ENCODE measurements at regions not wholly inside any gene's neighbourhood (a gene's known extent, or its start where the extent isn't known, plus 50 kb on each side); places are given as distances from the start of the nearest gene placed in this dataset.

DNA sequence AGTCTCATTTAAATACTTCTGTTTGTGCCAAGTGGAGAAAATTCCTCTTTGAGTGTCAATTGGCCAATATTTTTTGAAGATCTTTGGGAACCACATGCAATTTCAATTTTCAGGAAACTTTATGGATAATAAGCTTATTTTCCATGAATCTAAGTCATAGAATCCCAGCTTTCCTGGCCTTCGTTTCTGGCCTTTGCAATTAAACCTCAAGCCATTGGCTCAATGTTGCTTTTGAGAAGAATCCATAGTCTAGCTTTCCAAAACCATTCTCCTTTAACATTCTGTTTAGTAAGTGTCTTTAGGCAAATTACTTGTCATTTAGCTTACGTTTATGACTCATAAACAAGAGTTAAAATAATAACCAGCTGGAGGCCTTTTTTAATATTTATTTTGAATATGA lies 145.0 kb upstream of the FTMT start:
- no peak overlapping the region for H3K27ac ChIP-seq (ENCODE audit: low read depth, low read length)
- no peaks in the 10 kb centered on the region for H3K4me1 ChIP-seq (ENCODE audit: insufficient read depth, low read length)
- H3K27me3 ChIP-seq (ENCODE audit: control insufficient read depth in 1 of 2, insufficient read depth in 2 of 2, low read length in 2 of 2), result no peaks in the 10 kb centered on the region
- H3K36me3 ChIP-seq (ENCODE audit: insufficient read depth, low read length), result no peaks in the 10 kb centered on the region
- H3K4me3 ChIP-seq (ENCODE audit: low read depth in 1 of 2, low read length in 2 of 2), result no peak overlapping the region
- H3K9ac ChIP-seq (ENCODE audit: low read length), result no peak overlapping the region
- H3K9me3 ChIP-seq (ENCODE audit: low read length), result no peaks in the 10 kb centered on the region

DNA sequence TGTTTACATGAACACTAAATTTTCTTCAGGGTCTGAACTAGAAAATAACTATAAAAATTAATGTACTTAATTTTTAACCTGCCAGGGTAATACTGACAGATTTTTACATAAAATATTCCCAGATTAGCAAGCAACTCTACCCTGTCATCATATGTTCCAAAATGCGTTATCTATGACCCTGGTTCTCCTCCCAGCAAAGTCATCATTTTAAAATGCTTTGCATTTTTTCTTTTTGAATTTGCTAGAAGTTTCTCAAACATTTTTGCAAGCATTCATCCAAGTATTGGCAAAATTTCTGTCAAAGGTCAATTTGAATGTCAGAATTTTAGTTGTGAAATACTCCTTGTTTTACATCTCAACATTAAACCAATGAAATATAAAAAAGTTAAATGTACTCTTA lies 144.5 kb upstream of the FTMT start:
- H3K27ac ChIP-seq (ENCODE audit: low read depth, low read length), result no peak overlapping the region
- H3K9me3 ChIP-seq (ENCODE audit: low read length), result no peaks in the 10 kb centered on the region
- H3K36me3 ChIP-seq (ENCODE audit: insufficient read depth, low read length), result no peaks in the 10 kb centered on the region
- H3K9ac ChIP-seq (ENCODE audit: low read length), result no peak overlapping the region
- H3K27me3 ChIP-seq (ENCODE audit: control insufficient read depth in 1 of 2, insufficient read depth in 2 of 2, low read length in 2 of 2), result no peaks in the 10 kb centered on the region
- H3K4me1 ChIP-seq (ENCODE audit: insufficient read depth, low read length), result no peaks in the 10 kb centered on the region
- no peak overlapping the region for H3K4me3 ChIP-seq (ENCODE audit: low read depth in 1 of 2, low read length in 2 of 2)

DNA sequence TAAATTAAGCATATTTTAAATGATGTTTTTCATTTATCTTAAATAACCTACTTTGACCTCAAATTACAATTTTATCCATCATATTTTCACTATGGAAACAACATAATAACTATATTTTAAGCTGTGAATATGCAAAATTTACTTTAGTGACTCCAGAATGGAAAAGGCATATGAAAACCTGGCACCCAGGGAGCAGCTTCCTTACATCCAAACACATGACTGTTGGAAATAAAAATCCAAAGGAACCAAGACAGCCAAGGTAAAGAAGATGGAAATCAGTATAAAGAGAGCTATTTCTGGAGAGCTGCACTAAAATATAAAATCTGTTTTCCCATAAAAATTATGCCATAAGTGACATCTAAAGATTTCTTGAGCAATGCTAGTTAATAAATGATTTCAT lies 140.3 kb upstream of the FTMT start:
- Histone ChIP-seq H3K4me3 (ENCODE audit: low read depth in 1 of 2, low read length in 2 of 2) (no peak overlapping the region), H3K27ac (ENCODE audit: low read depth, low read length) (no peak overlapping the region), H3K4me1 (ENCODE audit: insufficient read depth, low read length) (no peaks in the 10 kb centered on the region), H3K27me3 (ENCODE audit: control insufficient read depth in 1 of 2, insufficient read depth in 2 of 2, low read length in 2 of 2) (no peaks in the 10 kb centered on the region), H3K36me3 (ENCODE audit: insufficient read depth, low read length) (no peaks in the 10 kb centered on the region), H3K9me3 (ENCODE audit: low read length) (no peaks in the 10 kb centered on the region), H3K9ac (ENCODE audit: low read length) (no peak overlapping the region)

DNA sequence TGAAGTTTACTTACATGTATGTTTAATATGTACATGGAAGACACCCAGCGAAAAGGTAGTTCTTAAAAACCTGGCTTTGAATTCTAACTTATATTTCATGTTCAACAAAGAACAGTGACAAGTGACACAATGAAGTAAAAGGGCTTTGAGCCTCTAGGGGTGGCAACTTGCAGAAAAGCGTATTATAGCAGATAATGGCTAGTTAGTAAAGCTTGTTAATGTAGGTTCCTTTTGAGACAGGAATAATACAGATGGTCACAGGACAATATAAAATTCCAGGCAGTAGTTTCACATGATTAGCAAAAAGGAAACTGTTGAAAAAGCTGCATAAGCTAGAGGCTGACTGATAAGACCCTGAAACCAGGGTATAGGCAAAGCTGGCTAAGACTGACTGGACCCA lies 132.4 kb upstream of the FTMT start:
- Histone ChIP-seq H3K4me3 (ENCODE audit: low read depth in 1 of 2, low read length in 2 of 2) (no peak overlapping the region), H3K27ac (ENCODE audit: low read depth, low read length) (no peak overlapping the region), H3K27me3 (ENCODE audit: control insufficient read depth in 1 of 2, insufficient read depth in 2 of 2, low read length in 2 of 2) (no peaks in the 10 kb centered on the region), H3K9ac (ENCODE audit: low read length) (no peak overlapping the region), H3K9me3 (ENCODE audit: low read length) (no peaks in the 10 kb centered on the region), H3K4me1 (ENCODE audit: insufficient read depth, low read length) (no peaks in the 10 kb centered on the region), H3K36me3 (ENCODE audit: insufficient read depth, low read length) (no peaks in the 10 kb centered on the region)

DNA sequence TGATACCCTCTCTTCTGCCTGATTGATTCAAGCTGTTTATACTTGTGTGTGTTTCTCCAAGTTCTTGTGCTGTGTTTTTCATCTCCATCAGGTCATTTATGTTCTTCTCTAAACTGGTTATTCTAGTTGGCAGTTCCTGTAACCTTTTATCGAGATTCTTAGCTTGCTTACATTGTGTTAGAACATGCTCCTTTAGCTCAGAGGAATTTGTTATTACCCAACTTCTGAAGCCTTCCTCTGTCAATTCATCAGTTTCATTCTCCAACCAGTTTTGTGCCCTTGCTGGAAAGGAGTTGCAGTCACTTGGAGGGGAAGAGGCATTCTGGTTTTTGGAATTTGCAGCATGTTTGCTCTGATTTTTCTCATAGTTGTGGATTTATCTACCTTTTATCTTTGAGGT lies 126.2 kb upstream of the FTMT start:
- H3K27me3 ChIP-seq (ENCODE audit: control insufficient read depth in 1 of 2, insufficient read depth in 2 of 2, low read length in 2 of 2), result no peaks in the 10 kb centered on the region
- no peak overlapping the region for H3K27ac ChIP-seq (ENCODE audit: low read depth, low read length)
- H3K9ac ChIP-seq (ENCODE audit: low read length), result no peak overlapping the region
- H3K9me3 ChIP-seq (ENCODE audit: low read length), result no peaks in the 10 kb centered on the region
- no peaks in the 10 kb centered on the region for H3K4me1 ChIP-seq (ENCODE audit: insufficient read depth, low read length)
- no peak overlapping the region for H3K4me3 ChIP-seq (ENCODE audit: low read depth in 1 of 2, low read length in 2 of 2)
- no peaks in the 10 kb centered on the region for H3K36me3 ChIP-seq (ENCODE audit: insufficient read depth, low read length)

DNA sequence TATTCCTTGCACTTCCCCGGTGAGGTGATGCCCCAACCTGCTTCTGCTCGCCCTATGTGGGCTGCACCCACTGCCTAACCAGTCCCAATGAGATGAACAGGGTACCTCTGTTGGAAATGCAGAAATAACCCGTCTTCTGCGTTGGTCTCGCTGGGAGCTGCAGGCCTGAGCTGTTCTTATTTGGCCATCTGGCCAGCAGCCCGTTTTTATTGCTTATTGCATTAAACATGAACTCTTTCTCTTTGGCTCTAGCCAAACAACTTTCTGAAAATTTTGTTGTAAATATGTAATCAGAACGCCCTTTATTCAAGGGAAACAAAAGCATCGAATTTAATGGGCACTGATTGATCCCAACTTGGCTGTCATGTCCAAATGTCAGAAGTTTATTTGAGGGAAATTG lies 124.7 kb upstream of the FTMT start:
- H3K9me3 ChIP-seq (ENCODE audit: low read length), result no peaks in the 10 kb centered on the region

DNA sequence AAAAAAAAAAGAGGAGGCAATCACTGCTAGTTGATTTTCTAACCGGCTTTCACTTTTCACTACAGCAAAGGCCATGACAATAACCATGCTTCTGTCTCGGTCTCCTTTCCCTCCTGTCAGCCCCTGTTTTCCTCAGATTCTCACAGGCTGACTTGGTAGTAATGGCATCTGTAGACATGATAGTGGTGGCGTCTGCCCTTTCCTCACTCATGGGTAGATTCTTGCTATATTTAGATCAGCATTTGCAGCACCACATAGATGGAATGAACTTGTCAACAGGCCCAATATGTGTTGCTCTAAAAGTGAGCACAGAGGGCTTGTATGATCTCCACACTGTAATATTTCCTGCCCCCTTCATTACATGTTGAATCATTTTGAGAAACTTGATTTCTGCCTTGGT lies 120.3 kb upstream of the FTMT start:
- Histone ChIP-seq H3K9ac (ENCODE audit: low read length) (no peak overlapping the region), H3K27ac (ENCODE audit: low read depth, low read length) (no peak overlapping the region), H3K36me3 (ENCODE audit: insufficient read depth, low read length) (no peaks in the 10 kb centered on the region), H3K4me3 (ENCODE audit: low read depth in 1 of 2, low read length in 2 of 2) (no peak overlapping the region), H3K4me1 (ENCODE audit: insufficient read depth, low read length) (no peaks in the 10 kb centered on the region), H3K9me3 (ENCODE audit: low read length) (no peaks in the 10 kb centered on the region), H3K27me3 (ENCODE audit: control insufficient read depth in 1 of 2, insufficient read depth in 2 of 2, low read length in 2 of 2) (no peaks in the 10 kb centered on the region)

More for the DNA sequence above, 124.7 kb upstream of the FTMT start:
- no peaks in the 10 kb centered on the region for H3K27me3 ChIP-seq (ENCODE audit: control insufficient read depth in 1 of 2, insufficient read depth in 2 of 2, low read length in 2 of 2)
- no peaks in the 10 kb centered on the region for H3K4me1 ChIP-seq (ENCODE audit: insufficient read depth, low read length)
- H3K4me3 ChIP-seq (ENCODE audit: low read depth in 1 of 2, low read length in 2 of 2), result no peak overlapping the region
- no peak overlapping the region for H3K27ac ChIP-seq (ENCODE audit: low read depth, low read length)
- no peak overlapping the region for H3K9ac ChIP-seq (ENCODE audit: low read length)
- no peaks in the 10 kb centered on the region for H3K36me3 ChIP-seq (ENCODE audit: insufficient read depth, low read length)

DNA sequence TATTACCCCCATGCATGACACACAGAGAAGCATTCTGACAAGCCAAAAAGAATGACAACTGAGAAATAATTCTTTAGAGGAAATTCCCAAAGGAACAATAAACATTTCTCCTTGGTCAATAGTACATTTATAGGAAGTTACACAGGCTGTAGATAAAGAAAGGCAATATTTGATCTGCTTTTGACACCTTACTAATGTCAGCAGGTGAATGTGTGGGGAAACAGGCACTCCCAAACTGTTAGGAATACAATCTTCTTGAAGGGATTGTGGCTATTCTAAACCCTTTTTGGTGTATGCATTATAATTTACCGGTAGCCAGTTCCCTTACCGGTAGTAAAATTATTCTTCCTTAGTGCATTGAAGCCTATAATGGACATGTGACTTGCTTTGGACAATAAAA lies 116.1 kb upstream of the FTMT start:
- Histone ChIP-seq H3K27me3 (ENCODE audit: control insufficient read depth in 1 of 2, insufficient read depth in 2 of 2, low read length in 2 of 2) (no peaks in the 10 kb centered on the region), H3K4me1 (ENCODE audit: insufficient read depth, low read length) (no peaks in the 10 kb centered on the region), H3K27ac (ENCODE audit: low read depth, low read length) (no peak overlapping the region), H3K9ac (ENCODE audit: low read length) (no peak overlapping the region), H3K9me3 (ENCODE audit: low read length) (no peaks in the 10 kb centered on the region), H3K36me3 (ENCODE audit: insufficient read depth, low read length) (no peaks in the 10 kb centered on the region), H3K4me3 (ENCODE audit: low read depth in 1 of 2, low read length in 2 of 2) (no peak overlapping the region)

DNA sequence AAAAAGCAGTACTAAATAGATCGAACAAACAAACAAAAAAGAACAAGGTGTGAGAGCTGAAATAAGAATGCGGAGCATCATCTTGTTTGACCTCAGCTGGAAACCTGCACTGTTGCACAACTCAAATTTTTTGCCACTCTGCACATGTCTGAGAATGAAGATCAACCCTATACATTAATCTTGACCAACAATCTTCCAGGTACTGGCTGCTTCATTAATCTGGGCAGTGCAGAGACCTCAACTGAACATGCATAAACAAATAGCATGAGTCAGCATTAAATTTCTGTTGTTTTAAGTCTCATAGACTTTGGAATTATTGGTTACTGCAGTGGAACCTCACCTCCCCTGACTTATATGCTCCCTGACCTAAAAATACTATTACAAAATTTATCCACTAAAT lies 114.6 kb upstream of the FTMT start:
- Histone ChIP-seq H3K36me3 (ENCODE audit: insufficient read depth, low read length) (no peaks in the 10 kb centered on the region), H3K4me1 (ENCODE audit: insufficient read depth, low read length) (no peaks in the 10 kb centered on the region), H3K27ac (ENCODE audit: low read depth, low read length) (no peak overlapping the region), H3K27me3 (ENCODE audit: control insufficient read depth in 1 of 2, insufficient read depth in 2 of 2, low read length in 2 of 2) (no peaks in the 10 kb centered on the region), H3K9ac (ENCODE audit: low read length) (no peak overlapping the region), H3K9me3 (ENCODE audit: low read length) (no peaks in the 10 kb centered on the region), H3K4me3 (ENCODE audit: low read depth in 1 of 2, low read length in 2 of 2) (no peak overlapping the region)

DNA sequence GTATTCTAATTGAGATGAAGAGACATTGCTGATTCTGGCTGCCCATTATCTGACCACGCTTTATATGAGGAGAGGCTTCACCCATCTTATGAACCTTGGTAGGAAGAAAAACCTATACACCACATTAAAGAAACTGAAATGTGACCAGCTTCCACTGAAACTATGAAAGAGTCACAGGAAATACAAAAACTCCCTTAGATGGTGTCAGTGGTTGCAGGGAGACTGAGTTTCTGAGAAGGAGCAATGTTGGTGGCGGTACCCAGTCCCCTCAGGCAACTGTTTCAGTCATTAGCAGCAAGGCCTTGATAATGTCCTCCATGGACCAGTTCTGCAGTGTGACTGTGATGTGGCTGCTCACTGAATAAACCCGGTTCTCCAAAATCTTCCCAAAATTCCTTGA lies 110.5 kb upstream of the FTMT start:
- Histone ChIP-seq H3K27me3 (ENCODE audit: control insufficient read depth in 1 of 2, insufficient read depth in 2 of 2, low read length in 2 of 2) (no peaks in the 10 kb centered on the region), H3K9ac (ENCODE audit: low read length) (no peak overlapping the region), H3K27ac (ENCODE audit: low read depth, low read length) (no peak overlapping the region), H3K36me3 (ENCODE audit: insufficient read depth, low read length) (no peaks in the 10 kb centered on the region), H3K4me1 (ENCODE audit: insufficient read depth, low read length) (no peaks in the 10 kb centered on the region), H3K4me3 (ENCODE audit: low read depth in 1 of 2, low read length in 2 of 2) (no peak overlapping the region), H3K9me3 (ENCODE audit: low read length) (no peaks in the 10 kb centered on the region)

DNA sequence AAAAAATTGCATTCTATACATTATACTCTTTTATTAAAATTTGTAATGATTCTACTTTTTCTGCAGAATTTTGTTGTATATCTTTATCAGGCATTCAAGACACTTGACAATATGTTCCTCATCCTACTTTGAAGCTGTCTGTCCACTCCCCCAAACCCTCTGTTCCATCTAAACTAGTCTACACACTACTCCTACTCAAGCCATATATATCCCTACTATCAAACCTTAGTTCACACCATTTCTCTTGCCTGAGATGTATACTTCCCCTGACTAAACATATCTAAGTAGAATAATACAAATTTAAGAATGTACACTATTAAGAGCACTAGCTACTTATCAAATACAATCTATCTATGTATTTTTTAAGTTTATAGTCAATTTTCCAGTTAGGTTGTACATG lies 107.1 kb upstream of the FTMT start:
- Histone ChIP-seq H3K27me3 (ENCODE audit: control insufficient read depth in 1 of 2, insufficient read depth in 2 of 2, low read length in 2 of 2) (no peaks in the 10 kb centered on the region), H3K36me3 (ENCODE audit: insufficient read depth, low read length) (no peaks in the 10 kb centered on the region), H3K27ac (ENCODE audit: low read depth, low read length) (no peak overlapping the region), H3K4me3 (ENCODE audit: low read depth in 1 of 2, low read length in 2 of 2) (no peak overlapping the region), H3K9me3 (ENCODE audit: low read length) (no peaks in the 10 kb centered on the region), H3K4me1 (ENCODE audit: insufficient read depth, low read length) (no peaks in the 10 kb centered on the region), H3K9ac (ENCODE audit: low read length) (no peak overlapping the region)

DNA sequence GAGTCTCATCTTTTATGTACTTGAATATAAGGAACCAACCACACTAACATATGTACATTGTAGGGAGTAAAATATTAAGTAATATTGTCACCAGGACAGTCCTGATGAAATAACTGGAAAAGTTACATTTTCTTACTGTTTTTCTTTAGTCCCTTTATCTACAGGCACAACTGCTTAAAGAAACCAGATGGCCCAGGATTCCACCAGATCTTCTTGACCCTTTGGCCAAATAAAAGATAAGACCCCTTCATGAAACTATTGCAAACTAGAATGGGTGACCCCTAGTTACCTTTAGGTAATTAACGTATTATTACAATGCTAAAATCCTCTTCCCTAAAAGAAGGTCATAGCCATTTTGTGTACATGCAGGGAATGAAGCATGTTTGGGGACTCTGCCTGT lies 106.3 kb upstream of the FTMT start:
- H3K9me3 ChIP-seq (ENCODE audit: low read length), result no peaks in the 10 kb centered on the region
- no peak overlapping the region for H3K4me3 ChIP-seq (ENCODE audit: low read depth in 1 of 2, low read length in 2 of 2)
- no peak overlapping the region for H3K27ac ChIP-seq (ENCODE audit: low read depth, low read length)
- H3K4me1 ChIP-seq (ENCODE audit: insufficient read depth, low read length), result no peaks in the 10 kb centered on the region
- H3K27me3 ChIP-seq (ENCODE audit: control insufficient read depth in 1 of 2, insufficient read depth in 2 of 2, low read length in 2 of 2), result no peaks in the 10 kb centered on the region
- H3K36me3 ChIP-seq (ENCODE audit: insufficient read depth, low read length), result no peaks in the 10 kb centered on the region
- H3K9ac ChIP-seq (ENCODE audit: low read length), result no peak overlapping the region

Data from muscle layer of colon (tissue), 2 donors.